Activated CD4-positive, alpha-beta T cell treated with anti-CD3 and anti-CD28 coated beads, Interleukin-2, amount 50 U/mL, for 4 hours (primary cell): ENCODE measurements at regions not wholly inside any gene's neighbourhood (a gene's known extent, or its start where the extent isn't known, plus 50 kb on each side); places are given as distances from the start of the nearest gene placed in this dataset.
"Not testable (repeated sequence)": the region's sequence is repeated elsewhere in the genome, so short reads cannot be mapped to it uniquely, and the experiment has no call there.

Experiments
- DNase-seq, 2 experiments: peaks; one replicate each; pipeline ENCODE4 v3.0.0-alpha.2; 2020

- no peak for DNase-seq
Observed at GRCh38 chr10:3401491-3401938, 228.9 kb upstream of the PITRM1 start.

GRCh38 chr10:3400348-3400747 is 227.8 kb upstream of the PITRM1 start:
- DNase-seq = no peak

DNA sequence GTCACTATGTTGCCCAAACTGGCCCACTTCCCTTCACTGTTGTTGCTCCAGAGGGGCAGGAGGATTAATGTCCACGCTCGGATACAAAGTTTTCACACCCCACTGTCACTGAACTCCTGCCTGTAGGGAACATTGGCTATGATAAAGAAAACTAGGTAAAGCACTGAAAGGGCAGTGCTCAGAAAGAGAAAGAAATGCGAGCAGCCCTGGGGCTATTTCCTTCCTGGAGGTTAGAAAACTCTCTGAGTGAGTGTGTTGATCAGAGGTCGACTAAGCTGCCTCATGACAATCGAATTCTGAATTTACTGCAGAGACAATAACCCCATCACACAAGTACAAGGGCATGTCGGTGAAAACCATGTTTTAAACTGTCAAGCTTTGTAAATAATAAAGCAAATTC is 227.2 kb upstream of the PITRM1 start:
- DNase-seq = no peak

- DNase-seq = no peak
Observed at GRCh38 chr10:3398825-3399646, 226.5 kb upstream of the PITRM1 start.

DNA sequence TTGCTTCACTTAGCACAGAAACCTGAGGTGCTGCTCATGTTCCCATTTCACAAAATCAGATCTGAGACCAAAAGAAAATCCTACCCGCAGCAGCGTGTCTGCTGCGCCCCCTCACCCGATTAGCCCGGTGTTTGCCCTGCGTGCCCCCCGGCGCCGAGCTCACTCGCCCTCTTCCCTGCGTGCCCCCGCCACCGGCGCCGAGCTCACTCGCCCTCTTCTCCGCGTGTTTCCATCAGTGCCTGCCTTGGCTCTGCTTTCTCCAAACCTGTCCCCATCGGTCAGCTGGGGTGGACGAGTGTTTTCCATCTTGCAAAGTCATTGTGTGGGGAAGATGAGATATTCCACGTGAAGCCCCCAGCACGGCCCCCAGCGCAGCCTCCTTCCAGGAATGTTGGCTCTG is 225.3 kb upstream of the PITRM1 start:
- DNase-seq = no peak

DNA sequence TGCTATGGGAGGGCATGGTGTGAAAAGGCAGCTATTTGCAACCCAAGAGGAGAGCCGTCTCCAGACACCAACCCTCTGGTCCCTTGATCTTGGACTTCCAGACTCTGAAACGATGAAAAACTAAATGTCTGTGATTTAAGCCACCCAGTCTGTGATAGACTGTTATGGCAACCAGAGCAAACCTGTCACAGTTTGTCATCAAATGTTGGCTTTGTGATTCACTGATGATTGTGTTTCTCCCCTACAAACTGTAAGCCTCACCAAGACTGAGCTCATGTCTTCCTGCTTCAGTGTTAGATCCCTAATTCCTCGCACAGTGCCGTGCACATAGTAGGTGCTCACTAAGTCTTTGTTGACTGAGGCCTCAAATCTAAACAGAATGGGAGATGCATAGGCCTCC is 224.6 kb upstream of the PITRM1 start:
- DNase-seq = no peak

DNA sequence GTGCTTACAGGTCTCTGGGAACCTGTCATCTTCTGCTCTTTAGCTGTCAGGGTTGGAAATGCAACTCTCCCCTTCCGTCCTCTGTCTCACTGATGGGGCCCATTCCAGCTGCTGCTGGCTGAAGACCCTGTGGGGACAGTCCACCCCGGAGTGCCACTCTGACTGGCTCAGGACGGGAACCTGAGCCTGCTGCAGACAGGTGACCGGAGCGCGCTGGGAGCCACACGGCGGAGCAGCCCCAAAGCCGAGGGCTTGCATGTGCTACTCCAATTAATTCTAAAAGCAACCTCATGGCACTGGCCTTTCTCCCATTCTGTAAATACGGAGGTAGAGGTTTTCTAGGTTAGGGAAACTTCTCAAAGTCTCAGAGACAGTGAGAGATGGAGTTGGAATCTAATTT is 223.5 kb upstream of the PITRM1 start:
- DNase-seq = no peak

GRCh38 chr10:3395458-3395861 is 222.9 kb upstream of the PITRM1 start:
- no peak for DNase-seq

DNA sequence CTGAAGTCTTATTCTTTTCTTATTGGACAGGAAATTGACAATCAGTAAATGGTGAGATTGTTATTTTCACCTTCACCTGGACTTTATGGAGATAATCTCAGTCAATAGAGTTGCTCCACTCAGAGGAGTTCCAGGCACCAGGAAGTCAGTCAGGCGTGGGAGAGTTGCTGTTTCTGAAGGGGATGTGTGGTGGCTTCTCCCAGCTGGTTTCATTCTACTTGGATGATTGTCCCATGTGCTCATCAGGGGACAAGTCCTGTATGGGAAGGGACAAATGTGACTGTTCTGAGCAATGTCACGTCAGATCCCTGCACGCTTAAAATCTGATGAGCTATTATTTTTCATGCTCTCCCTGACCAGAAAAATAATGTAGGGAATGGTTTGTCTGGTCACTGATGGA is 222.5 kb upstream of the PITRM1 start:
- DNase-seq = no peak

DNA sequence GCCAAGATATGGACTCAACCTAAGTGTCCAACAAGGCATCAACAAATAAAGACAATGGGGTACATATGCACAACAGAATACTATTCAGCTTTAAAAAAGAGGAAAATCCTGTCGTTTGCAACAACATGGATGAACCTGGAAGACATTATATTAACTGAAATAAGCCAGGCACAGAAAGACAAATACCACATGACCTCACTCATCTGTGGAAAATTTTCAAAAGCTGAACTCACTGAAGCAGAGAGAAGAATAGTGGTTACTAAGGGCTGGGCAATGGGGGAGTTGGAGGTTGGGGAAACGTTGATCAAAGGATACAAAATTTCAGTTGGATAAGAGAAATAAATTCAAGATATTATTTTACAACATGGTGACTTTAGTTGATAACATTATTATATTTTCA is 221.4 kb upstream of the PITRM1 start:
- DNase-seq = no peak

GRCh38 chr10:3391657-3392056 is 219.1 kb upstream of the PITRM1 start:
- DNase-seq = no peak

GRCh38 chr10:3389130-3389529 is 216.5 kb upstream of the PITRM1 start:
- no peak for DNase-seq

GRCh38 chr10:3385487-3385886 is 212.9 kb upstream of the PITRM1 start:
- DNase-seq = no peak

DNA sequence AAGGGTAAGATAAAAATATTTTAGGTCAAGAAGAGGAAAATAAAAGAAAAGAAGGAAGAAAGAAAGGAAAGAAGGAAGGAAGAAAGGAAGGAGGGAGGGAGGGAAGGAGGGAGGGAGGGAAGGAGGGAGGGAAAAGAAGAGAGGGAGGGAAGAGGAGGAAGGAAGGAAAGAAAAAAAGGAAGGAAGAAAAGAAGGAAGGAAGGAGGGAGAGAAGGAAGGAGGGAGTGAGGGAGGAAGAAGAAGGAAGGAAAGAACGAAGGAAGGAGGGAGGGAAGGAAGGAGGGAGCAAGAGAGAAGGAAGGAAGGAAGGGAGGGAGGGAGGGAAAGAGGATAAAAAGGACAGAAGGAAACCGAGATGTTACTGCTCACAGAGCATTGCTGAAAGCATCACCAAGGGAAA is 209.5 kb upstream of the PITRM1 start:
- DNase-seq = no peak

DNA sequence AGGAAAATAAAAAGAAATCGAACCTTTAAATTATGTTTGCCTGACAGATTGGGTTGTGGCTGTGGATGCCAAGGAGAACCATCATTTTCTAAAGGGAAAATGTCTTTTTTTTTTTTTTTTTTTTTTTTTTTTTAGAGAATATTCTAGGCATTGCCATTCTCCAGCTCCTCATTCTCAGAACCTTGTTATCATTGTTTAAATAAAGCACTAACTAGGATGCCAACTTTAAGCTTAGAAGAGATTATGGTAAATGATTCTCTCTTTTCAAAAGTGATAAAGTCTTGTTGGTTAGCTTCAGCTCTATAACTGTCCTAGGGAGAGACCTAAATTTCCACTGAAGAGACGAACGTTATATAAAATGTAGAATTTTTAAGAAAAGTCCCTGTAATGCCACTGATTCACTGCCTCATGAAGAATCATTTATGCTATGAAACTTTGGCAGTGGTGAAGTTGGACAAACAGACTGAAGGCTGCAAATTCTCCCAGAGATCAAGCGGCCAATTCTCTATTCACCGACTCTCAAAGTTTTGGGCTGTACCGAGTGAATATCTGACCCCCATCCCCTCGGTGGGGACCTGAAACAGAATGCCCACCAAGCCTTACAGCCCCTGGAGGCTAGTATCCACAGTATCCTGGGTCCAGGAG is 207.9 kb upstream of the PITRM1 start:
- DNase-seq = no peak

DNA sequence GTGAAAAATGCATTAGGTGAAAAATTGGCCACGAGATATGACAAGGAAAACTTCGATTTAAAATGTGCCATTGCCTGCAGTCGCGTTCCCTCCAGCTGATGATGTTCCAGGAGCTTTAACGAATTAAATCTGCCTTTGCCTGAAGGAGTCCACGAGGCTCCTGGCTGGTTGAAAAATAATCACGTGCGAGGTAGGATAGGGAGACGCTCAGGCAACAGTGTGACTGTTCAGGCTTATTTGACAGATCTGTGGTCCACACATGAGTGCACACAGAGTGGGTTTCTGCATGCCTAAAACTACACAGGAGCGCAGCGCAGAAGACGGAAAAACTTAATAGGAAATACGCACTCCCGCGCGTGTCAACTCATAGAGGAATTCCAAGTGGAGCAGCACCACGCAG is 204.0 kb upstream of the PITRM1 start:
- no peak for DNase-seq

DNA sequence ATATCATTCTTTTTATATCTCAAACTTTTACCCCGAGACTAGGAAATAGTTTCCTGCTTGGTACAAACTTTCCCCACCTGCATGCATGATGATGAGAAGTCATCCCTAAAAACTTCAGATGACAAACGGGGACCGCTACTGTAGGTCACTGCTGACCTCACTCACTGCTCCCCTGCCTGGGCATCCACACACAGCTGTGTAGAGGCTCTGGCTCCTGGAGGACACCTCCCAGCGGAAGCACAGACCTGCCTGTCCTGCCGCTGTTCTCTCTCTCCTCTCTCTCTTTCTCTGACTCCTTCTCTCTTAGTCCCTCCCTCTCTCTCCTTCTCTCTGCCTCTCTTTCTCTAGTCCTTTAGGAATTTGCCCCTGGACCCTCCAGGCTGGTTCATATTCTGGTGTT is 202.9 kb upstream of the PITRM1 start:
- DNase-seq = no peak

DNA sequence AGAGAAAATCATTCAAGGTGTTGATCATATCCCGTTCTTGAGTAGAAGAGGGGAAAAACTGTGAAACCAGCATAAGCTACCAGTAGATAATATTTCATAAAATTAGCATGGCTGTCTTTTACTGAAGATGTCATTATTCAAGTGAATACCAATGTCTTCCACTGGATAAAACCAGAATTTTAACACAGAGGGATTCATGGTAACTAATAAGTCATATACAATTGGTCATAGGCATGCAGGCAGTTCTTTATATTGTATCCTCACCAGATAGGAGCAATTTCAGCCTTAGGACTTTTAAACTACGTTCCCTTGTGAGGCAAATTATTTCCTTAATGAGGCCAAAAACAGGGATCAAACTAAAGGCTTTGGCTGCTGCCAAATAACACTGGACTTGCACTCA is 202.3 kb upstream of the PITRM1 start:
- no peak for DNase-seq

DNA sequence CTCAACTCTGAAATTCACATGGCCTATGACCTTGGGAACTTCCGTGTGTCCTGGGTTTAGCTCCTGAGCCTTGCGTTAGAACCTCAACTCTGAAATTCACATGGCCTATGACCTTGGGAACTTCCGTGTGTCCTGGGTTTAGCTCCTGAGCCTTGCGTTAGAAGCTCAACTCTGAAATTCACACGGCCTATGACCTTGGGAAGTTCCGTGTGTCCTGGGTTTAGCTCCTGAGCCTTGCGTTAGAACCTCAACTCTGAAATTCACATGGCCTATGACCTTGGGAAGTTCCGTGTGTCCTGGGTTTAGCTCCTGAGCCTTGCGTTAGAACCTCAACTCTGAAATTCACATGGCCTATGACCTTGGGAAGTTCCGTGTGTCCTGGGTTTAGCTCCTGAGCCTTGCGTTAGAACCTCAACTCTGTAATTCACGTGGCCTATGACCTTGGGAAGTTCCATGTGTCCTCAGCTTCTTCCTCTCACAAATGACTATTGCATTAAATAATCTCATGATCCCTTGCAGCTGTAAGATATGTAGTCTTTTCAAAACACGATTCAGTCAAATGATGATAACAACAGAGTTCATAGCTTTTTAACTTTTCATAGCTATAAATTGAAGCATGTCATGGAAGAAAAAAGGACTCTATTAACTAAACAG is 200.9 kb upstream of the PITRM1 start:
- DNase-seq = not testable (repeated sequence)

- DNase-seq = no peak
Observed at GRCh38 chr10:3372281-3372680, 199.7 kb upstream of the PITRM1 start.

GRCh38 chr10:3371624-3372023 is 199.0 kb upstream of the PITRM1 start:
- DNase-seq = not testable (repeated sequence)

DNA sequence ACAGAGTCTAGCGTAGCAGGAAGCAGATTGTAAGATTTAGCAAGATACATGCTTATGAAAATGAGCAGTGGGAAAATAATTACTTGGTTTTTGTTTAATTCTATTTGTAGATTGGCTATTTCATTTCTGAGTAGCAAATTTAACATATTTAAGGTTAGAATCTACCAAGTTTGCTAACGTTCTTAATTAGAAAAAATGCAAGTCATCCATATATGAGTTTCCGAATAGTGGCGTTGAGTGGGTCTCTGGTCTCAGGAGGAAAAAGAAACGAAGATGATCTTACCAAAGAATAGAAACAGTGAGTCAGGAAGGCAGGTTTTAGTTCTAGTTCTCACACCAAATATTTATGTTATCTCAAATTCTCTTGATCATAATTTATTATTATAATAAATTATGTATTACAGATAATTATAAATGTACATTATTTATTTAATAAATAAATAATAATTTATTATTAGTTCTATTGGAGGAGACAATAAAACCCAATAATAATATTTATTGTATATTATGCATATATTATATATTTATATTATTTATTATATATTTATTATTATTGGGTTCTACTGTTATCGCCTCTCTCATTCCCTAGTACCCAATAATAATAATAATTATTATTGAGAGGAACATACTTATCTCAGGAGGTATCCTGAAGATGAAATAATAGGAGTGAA is 194.3 kb upstream of the PITRM1 start:
- no peak for DNase-seq

- no peak for DNase-seq
Observed at GRCh38 chr10:3366043-3366442, 193.5 kb upstream of the PITRM1 start.

- DNase-seq = no peak
Observed at GRCh38 chr10:3365630-3366029, 193.0 kb upstream of the PITRM1 start.
